ENCODE measurements at regions not wholly inside any gene's neighbourhood (a gene's known extent, or its start where the extent isn't known, plus 50 kb on each side); places are given as distances from the start of the nearest gene placed in this dataset.

- no peak for TF ChIP-seq CTCF (IDR thresholded peaks at IDR 0.05; ENCODE audit: insufficient read depth, low read length, poor library complexity, severe bottlenecking)
- no peak for DNase-seq (ENCODE audit: extremely low read depth, insufficient read length)
- no peak overlapping the region for H3K4me3 ChIP-seq (replicated peaks; ENCODE audit: low read depth, low read length)
- no peaks in the 10 kb centered on the region for H3K27me3 ChIP-seq (replicated peaks; ENCODE audit: control insufficient read depth, insufficient read depth, low read length)
- no peaks in the 10 kb centered on the region for H3K36me3 ChIP-seq (ENCODE audit: control insufficient read depth, insufficient read depth, low read length)
These were observed 283.8 kb upstream of the BMP2 start for GRCh38 chr20:6483727-6484126.

GRCh38 chr20:6482486-6482885 lies 285.0 kb upstream of the BMP2 start:
- Histone ChIP-seq H3K4me3 (replicated peaks; ENCODE audit: low read depth, low read length) (no peak overlapping the region), H3K27me3 (replicated peaks; ENCODE audit: control insufficient read depth, insufficient read depth, low read length) (no peaks in the 10 kb centered on the region), H3K36me3 (ENCODE audit: control insufficient read depth, insufficient read depth, low read length) (no peaks in the 10 kb centered on the region)
- DNase-seq (ENCODE audit: extremely low read depth, insufficient read length), result no peak
- no peak for TF ChIP-seq CTCF (IDR thresholded peaks at IDR 0.05; ENCODE audit: insufficient read depth, low read length, poor library complexity, severe bottlenecking)

GRCh38 chr20:6480328-6481200 lies 286.9 kb upstream of the BMP2 start:
- Histone ChIP-seq H3K4me3 (replicated peaks; ENCODE audit: low read depth, low read length) (no peak overlapping the region), H3K27me3 (replicated peaks; ENCODE audit: control insufficient read depth, insufficient read depth, low read length) (no peaks in the 10 kb centered on the region), H3K36me3 (ENCODE audit: control insufficient read depth, insufficient read depth, low read length) (no peaks in the 10 kb centered on the region)
- TF ChIP-seq CTCF (IDR thresholded peaks at IDR 0.05; ENCODE audit: insufficient read depth, low read length, poor library complexity, severe bottlenecking), result no peak
- no peak for DNase-seq (ENCODE audit: extremely low read depth, insufficient read length)

GRCh38 chr20:6473197-6473596 lies 294.3 kb upstream of the BMP2 start:
- no peak for DNase-seq (ENCODE audit: extremely low read depth, insufficient read length)

GRCh38 chr20:6471871-6472270 lies 295.6 kb upstream of the BMP2 start:
- Histone ChIP-seq H3K4me3 (replicated peaks; ENCODE audit: low read depth, low read length) (no peak overlapping the region), H3K27me3 (replicated peaks; ENCODE audit: control insufficient read depth, insufficient read depth, low read length) (no peaks in the 10 kb centered on the region), H3K36me3 (ENCODE audit: control insufficient read depth, insufficient read depth, low read length) (no peaks in the 10 kb centered on the region)
- no peak for DNase-seq (ENCODE audit: extremely low read depth, insufficient read length)
- no peak for TF ChIP-seq CTCF (IDR thresholded peaks at IDR 0.05; ENCODE audit: insufficient read depth, low read length, poor library complexity, severe bottlenecking)

More at GRCh38 chr20:6473197-6473596, 294.3 kb upstream of the BMP2 start:
- no peak overlapping the region for H3K4me3 ChIP-seq (replicated peaks; ENCODE audit: low read depth, low read length)
- H3K27me3 ChIP-seq (replicated peaks; ENCODE audit: control insufficient read depth, insufficient read depth, low read length), result no peaks in the 10 kb centered on the region
- no peaks in the 10 kb centered on the region for H3K36me3 ChIP-seq (ENCODE audit: control insufficient read depth, insufficient read depth, low read length)
- TF ChIP-seq CTCF (IDR thresholded peaks at IDR 0.05; ENCODE audit: insufficient read depth, low read length, poor library complexity, severe bottlenecking), result no peak

Measured in GM06990 (cell line).